HG02798 (cell line): ENCODE measurements at regions not wholly inside any gene's neighbourhood (a gene's known extent, or its start where the extent isn't known, plus 50 kb on each side); places are given as distances from the start of the nearest gene placed in this dataset.
"Not testable (repeated sequence)": the region's sequence is repeated elsewhere in the genome, so short reads cannot be mapped to it uniquely, and the experiment has no call there.

Experiments
- ATAC-seq: cut with Tn5 transposase; IDR thresholded peaks from one replicate; pipeline ENCODE4 v1.9.1; 2021; ENCODE audit warnings: mild to moderate bottlenecking; ENCODE audit not compliant: unreplicated experiment, poor library complexity

GRCh38 chr22:25348996-25349395 is 129.6 kb downstream of the CRYBB2 start:
- ATAC-seq = not testable (repeated sequence)

- no peak for ATAC-seq
These were observed 131.1 kb downstream of the CRYBB2 start for GRCh38 chr22:25350551-25350971.

- ATAC-seq = no peak
These were observed 132.3 kb downstream of the CRYBB2 start for GRCh38 chr22:25351631-25352293.

- no peak for ATAC-seq
These were observed 132.8 kb downstream of the CRYBB2 start for GRCh38 chr22:25352294-25352680.

GRCh38 chr22:25353516-25354445 is 134.3 kb downstream of the CRYBB2 start:
- ATAC-seq = no peak

GRCh38 chr22:25354456-25354855 is 135.0 kb downstream of the CRYBB2 start:
- no peak for ATAC-seq

GRCh38 chr22:25357132-25357455 is 137.7 kb downstream of the CRYBB2 start:
- no peak for ATAC-seq

- ATAC-seq = no peak
These were observed 138.4 kb downstream of the CRYBB2 start for GRCh38 chr22:25357606-25358420.

- ATAC-seq = no peak
These were observed 139.2 kb downstream of the CRYBB2 start for GRCh38 chr22:25358421-25359170.

- no peak for ATAC-seq
These were observed 140.3 kb downstream of the CRYBB2 start for GRCh38 chr22:25359601-25360261.

- no peak for ATAC-seq
These were observed 141.0 kb downstream of the CRYBB2 start for GRCh38 chr22:25360411-25360810.

- ATAC-seq = no peak
These were observed 141.6 kb downstream of the CRYBB2 start for GRCh38 chr22:25360891-25361645.

- no peak for ATAC-seq
These were observed 142.4 kb downstream of the CRYBB2 start for GRCh38 chr22:25361899-25362214.

GRCh38 chr22:25362215-25362882 is 142.9 kb downstream of the CRYBB2 start:
- ATAC-seq = no peak

- no peak for ATAC-seq
These were observed 143.4 kb downstream of the CRYBB2 start for GRCh38 chr22:25362883-25363240.

- ATAC-seq = no peak
These were observed 144.0 kb downstream of the CRYBB2 start for GRCh38 chr22:25363474-25363873.

GRCh38 chr22:25364281-25364680 is 144.8 kb downstream of the CRYBB2 start:
- no peak for ATAC-seq

- no peak for ATAC-seq
These were observed 145.3 kb downstream of the CRYBB2 start for GRCh38 chr22:25364736-25365241.
